ENCODE measurements at regions not wholly inside any gene's neighbourhood (a gene's known extent, or its start where the extent isn't known, plus 50 kb on each side); places are given as distances from the start of the nearest gene placed in this dataset.

DNA sequence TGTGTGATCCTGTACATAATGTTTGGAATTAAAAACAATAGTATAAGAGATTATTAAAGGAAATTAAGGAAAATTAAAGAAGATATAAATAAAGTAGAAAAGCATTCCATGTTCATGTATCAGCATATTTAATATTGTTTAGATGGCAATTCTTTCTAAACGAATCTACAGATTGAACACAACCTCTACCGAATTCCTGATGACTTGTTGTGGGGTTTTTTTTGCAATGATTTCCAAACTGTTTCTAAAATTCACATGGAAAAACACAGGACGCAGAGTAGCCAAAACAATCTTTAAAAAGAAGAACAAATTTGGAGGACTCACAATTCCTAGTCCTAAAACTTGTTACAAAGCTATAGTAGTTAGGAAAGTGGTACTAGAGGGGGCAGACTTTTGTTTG, 573.4 kb upstream of the IGFBP3 start:
- no peak for DNase-seq (ENCODE audit: low read depth)

DNA sequence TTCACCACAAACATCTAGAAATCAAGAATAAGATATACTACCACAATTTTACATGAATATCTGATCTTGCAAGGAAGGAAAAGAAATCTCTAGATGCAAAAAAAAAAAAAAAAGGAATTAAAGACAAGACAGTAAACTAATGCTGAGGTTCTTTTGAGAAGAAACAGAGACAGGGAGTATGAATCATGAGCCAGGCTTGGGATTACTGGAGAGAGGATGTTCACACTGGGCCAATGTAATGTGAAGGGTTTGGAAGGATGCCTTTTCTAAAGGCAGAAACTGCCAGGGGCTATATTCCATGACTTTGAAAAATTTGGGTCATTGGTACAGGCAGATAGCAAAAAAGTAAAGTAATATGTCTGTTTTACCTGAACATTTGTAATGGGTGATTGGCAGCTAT, 573.0 kb upstream of the IGFBP3 start:
- no peak for DNase-seq (ENCODE audit: low read depth)

DNA sequence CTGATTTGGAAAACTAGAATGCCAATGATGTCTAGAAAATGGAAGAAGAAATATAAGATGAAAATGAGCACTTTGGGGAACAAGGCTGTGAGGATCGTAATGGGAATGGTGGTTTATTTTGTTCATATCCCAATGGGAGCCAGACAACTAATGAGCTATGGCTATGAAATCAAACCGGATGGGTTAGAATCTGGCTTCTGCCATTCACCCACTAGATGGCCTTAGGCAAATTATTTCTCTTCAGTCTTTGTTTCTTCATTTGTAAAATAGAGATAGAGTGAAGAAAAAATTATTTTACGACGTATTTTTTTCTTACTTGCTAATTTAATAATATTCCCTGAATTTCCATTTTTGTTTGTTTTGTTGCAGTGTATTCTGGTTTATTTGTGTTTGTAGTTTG, 572.1 kb upstream of the IGFBP3 start:
- no peak for DNase-seq (ENCODE audit: low read depth)

- DNase-seq (ENCODE audit: low read depth), result peak; percentile 63
Measured at GRCh38 chr7:46492466-46492865, 571.4 kb upstream of the IGFBP3 start.

DNA sequence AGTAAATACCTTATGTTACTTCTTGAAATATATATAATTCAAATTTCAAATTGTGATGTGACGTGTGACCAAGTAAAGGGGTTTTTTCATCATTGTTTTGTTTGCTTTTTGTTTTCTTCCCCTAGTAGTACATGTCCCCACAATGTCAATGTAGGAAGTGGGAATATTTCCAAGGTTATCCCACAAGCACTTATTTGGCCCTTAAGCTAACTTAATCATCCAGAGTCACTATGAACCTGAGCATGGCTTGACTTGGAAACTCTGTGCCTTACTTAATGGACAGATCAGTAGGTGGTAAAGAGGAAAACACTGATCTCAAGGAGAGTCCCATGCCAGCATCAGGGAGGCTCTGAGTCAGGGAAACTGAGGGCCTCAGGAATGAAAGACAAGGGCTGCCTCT, 569.3 kb upstream of the IGFBP3 start:
- peak; percentile 26 for DNase-seq (ENCODE audit: low read depth)

- DNase-seq (ENCODE audit: low read depth), result no peak
Measured at GRCh38 chr7:46489106-46489505, 568.0 kb upstream of the IGFBP3 start.

- no peak for DNase-seq (ENCODE audit: low read depth)
Measured at GRCh38 chr7:46488607-46489006, 567.5 kb upstream of the IGFBP3 start.

DNA sequence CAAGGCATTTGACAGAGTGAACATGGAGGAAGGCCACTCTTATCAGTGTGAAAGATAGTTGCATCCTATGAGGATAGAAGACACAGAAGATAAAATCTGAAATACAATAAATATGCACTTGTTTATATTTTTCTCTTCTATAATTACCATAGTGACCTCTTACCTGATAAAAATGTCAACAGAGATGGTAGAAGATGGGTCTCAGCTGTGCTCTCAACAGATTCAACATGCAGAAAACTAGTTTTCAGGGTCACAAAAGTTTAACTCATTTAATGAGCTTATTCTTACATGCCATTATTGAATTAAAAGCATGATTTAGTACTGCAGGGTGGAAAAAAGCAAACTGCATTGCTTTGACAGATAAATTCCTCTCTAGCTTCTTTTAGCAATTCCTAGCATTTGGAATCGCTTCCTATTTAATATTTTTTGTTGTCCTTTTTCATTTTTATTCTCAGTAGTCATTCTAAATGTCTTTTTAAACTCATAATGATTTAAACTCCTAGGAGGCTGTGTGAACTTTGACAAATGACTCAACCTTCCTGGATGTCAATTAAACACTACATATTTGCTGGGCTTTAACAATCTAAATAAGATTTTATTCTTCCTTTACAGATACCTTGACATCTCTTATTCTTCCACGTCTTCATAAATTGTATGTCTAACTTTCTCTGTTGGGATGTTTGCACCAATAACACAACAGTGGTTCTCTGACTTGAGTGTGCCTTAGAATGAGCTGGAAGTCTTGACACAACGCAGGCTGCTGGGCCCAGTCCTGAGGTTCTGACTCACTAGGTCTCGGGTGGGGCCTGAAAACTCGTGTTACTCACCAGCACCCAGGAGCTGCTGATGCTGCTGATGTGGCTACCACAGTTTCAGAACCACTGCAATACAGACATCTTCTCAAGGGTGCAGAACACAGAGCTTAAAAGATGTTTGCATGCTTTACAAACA, 565.5 kb upstream of the IGFBP3 start:
- DNase-seq (ENCODE audit: low read depth), result peak; percentile 83

GRCh38 chr7:46485481-46486065, 564.5 kb upstream of the IGFBP3 start:
- DNase-seq (ENCODE audit: low read depth), result peak; percentile 88

- peak; percentile 33 for DNase-seq (ENCODE audit: low read depth)
Measured at GRCh38 chr7:46484906-46485305, 563.8 kb upstream of the IGFBP3 start.

DNA sequence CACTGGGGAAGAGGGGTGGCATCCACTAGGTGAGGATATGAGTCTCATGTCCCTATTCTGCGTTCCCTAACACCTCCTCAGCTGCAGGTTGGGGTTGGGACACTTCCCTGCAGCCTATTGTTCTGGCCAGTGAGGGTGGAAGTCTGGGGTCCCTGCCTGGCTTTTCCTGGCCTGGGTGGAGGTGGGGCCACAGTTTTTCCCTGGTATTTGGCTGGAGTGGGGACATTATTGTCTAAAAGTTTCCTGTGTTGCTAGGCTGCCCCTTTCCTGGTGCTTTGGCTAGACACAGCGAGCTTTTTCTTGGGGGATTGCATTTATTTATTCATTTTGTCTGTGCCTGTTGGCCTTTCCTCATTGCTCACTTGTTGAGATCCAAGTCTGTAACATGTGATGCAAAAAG, 559.5 kb upstream of the IGFBP3 start:
- no peak for DNase-seq (ENCODE audit: low read depth)

DNA sequence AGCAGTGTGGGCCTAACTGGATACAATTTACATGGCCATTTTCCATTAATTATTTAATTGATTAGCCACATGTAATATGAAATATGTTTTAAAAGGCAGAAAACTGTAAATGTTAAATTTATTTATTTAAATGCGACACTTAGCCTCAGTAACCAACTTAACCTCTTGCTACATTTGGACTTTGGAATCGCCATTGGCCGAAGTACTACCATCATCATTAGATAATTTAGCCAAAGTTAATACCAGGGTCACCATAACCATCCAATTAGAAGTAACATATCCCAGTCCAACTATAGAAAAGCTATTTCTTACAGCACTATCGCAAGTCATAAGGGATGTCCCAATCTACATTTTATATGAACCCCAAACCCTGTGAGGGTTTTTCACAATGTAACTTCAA, 558.6 kb upstream of the IGFBP3 start:
- DNase-seq (ENCODE audit: low read depth), result no peak

DNA sequence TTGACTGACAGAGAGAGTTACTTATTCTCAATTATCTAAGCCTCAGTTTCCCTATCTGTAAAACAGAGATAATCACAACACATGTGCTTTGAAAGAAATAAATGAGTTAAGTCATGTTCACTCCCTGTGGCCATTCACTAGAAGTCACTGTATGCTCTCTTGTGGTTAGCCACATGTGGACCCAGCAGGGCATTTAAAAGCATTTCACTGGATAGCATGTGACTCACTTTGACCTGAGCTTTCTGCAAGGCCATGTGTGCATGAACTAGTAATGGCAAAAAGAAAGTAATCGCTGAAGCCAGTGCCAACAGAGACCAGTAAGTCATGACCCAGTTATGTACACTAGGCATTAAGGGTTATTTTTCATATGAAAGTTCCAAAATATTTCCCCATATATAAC, 557.0 kb upstream of the IGFBP3 start:
- peak; percentile 94 for DNase-seq (ENCODE audit: low read depth)

DNA sequence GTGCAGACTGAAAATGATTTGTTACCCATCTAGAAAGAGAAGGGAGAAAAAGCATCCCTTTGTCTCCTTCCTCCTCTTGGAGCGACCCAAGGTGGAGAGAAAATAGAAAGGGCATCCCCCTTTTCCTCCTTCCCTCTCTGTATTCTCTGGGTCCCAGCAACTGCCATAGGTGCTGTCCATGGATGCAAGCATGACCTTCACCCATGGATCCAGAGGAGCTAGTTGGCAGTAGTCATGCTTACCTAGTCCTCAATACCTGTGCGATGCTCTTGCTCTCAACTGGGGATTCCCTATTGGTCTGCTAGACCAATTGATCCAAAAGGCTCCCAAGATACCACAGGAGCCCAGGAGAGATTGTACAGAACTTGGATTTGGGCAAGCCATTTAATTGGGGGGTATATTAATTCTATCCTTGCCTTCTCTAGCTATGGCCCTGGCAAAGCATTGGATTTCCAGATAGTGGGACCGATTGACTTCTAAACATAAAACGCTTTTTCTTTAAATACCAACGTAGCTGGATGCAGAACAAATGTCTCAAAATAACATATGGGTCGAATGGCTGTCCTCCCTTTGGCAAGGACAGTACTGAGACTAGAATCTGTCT, 547.8 kb upstream of the IGFBP3 start:
- DNase-seq (ENCODE audit: low read depth), result no peak

DNA sequence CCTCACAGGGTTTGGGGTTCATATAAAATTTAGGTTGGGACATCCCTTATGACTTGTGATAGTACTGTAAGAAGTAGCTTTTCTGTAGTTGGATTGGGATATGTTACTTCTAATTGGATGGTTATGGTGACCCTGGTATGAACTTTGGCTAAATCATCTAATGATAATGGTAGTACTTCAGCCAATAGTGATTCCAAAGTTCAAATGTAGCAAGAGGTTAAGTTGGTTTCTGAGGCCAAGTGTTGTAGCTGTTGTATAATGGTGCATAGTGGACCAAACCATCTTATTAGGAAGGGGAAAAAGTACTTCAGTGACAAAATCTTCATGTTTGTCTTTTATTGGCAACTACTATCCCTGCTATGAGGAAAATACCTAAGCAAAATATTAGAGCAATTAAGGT, 542.1 kb upstream of the IGFBP3 start:
- no peak for DNase-seq (ENCODE audit: low read depth)

DNA sequence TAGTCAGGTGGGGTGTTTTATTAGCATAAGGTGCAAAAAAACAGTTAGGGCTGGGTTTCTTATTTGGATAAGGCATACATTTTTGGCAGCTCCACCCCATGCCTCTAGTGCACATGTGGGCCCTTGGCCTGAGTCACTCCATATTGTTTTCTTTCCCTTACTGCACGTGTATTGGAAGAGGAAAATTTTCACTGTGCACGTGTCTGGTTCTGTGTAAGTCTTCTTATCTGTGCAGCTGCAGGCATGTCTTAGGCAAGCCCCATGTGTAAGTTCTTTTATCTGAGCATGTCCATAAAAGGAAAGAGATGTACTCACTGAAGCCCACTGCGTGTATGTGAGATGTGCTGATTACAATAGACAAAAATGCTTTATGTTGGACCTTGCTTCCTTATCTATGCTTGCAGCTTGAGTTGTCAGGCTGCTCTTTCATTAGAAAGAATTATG, 540.3 kb upstream of the IGFBP3 start:
- no peak for DNase-seq (ENCODE audit: low read depth)

GRCh38 chr7:46459942-46460341, 538.9 kb upstream of the IGFBP3 start:
- no peak for DNase-seq (ENCODE audit: low read depth)

DNA sequence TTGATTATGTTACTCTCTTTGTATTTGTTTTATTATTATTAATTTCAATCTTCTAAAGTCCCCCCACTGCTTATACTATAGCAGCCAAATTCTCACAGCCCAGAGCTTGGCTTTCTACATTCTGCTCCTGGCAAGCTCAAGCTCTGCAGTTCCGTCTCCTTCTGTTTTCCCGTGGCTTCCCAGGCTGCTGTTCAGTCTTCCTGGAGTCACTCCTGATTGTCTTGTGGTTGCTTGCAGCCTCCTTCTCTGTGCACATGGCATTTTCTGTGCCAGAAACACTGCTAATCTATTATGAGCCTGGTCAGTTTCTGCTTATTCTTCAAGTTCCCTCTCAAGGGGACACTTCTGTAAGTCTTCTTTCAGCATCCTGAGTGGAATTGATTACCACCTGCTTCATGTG, 533.7 kb upstream of the IGFBP3 start:
- DNase-seq (ENCODE audit: low read depth), result no peak

- no peak for DNase-seq (ENCODE audit: low read depth)
Measured at GRCh38 chr7:46452561-46453135, 531.6 kb upstream of the IGFBP3 start.

DNA sequence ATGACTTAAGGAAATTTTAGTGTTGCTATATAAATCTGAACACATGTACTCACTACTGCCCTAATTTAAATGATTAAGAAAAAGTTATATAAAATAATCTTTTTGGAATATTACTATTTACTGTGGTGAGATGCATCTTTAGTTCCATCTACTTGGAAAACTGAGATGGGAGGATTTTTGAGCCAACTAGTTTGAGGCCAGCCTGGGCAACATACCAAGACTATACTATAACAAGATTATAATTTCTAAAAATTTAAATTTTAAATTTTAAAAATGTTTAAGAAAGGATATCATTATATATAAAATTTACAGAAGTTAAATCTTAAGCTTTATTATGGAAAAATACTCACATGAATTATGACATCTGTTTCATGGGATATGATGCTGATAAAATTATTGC, 530.8 kb upstream of the IGFBP3 start:
- DNase-seq (ENCODE audit: low read depth), result no peak

DNA sequence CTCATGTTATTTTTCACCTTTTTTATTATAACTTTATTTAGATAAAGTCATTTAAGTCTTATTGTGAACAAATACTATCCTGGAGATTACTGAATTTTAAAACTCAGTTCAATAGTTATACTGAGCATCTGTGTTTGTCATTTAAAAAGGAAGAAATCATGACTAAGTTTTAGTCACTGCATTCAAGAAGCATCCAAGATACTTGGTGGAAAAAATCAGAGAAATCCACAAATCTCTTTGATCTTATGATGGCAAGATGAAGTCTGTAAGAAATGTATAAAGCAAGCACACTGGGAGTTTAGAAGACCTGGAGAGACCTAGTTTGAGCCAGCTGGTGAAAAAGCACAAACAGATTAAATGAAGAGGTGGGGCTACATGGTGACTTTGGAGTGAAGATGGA, 529.8 kb upstream of the IGFBP3 start:
- no peak for DNase-seq (ENCODE audit: low read depth)

DNA sequence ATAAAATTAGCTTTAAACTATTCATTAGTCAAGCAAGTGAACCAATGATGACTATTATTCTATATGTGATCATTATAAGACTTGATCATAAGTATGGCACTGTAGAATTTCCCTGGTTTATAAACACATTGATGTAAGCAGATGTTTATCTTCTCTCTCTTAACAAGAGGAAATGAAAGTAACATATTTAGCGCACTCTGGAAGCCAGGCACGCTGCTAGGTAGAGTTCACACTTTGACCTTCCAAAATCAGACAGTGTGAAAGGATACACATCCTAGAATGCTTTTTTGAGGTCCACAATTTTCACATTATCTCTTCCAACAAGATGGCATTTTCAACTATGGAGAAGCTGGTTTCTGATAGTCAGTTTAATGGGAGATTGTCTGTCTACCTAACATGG, 529.4 kb upstream of the IGFBP3 start:
- DNase-seq (ENCODE audit: low read depth), result no peak

GRCh38 chr7:46449743-46450142, 528.7 kb upstream of the IGFBP3 start:
- no peak for DNase-seq (ENCODE audit: low read depth)

Data from renal cortical epithelial cell (primary cell).